ENCODE measurements at regions not wholly inside any gene's neighbourhood (a gene's known extent, or its start where the extent isn't known, plus 50 kb on each side); places are given as distances from the start of the nearest gene placed in this dataset.

DNA sequence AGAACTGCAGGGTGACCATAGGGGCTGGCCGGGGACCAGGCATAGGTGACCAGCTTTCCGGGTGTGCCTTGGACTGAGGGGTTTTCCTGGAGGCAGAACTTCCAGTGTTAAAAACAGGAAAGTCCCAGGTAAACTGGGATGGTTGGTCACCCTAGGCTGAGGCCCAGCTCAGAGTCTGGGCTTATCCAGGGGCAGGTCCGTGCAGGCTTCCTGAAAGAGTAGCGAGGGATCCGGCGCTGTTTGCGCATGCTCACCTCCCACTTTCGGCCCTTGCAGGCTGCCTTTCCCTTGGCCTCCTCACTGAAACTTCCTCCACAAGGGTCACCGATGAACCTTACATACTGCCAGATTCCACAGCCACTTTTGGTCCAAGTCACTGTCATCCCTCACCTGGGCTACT, 119.8 kb upstream of the PLET1 start:
- Histone ChIP-seq H3K4me1 (ENCODE audit: insufficient read depth, low read length) (no peaks in the 10 kb centered on the region), H3K36me3 (ENCODE audit: insufficient read depth, low read depth, low read length) (no peaks in the 10 kb centered on the region), H3K9ac (ENCODE audit: low read depth, low read length) (no peak overlapping the region), H3K27ac (ENCODE audit: low read length) (no peak overlapping the region), H3K9me3 (ENCODE audit: insufficient read depth, low read depth, low read length) (no peaks in the 10 kb centered on the region), H3K27me3 (ENCODE audit: insufficient read depth, low read length) (no peaks in the 10 kb centered on the region), H3K4me3 (ENCODE audit: low read length) (no peak overlapping the region)

DNA sequence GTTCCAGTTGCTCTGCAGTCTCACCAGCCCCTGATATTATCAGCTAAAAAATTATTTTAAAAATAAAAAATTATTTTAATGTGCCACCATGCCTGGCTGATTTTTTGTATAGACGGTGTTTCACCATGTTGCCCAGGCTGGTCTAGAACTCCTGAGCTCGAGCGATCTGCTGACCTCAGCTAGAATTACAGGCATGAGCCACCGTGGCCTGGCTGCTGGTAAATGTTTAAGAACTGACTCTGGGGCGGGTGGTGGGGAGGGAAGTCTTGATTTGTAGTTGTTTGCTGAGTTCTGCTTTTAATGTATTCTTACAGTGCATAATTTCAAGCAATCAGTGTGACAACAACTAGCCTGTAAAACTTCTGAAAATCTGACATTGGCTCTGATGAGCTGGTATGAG, 120.9 kb upstream of the PLET1 start:
- Histone ChIP-seq H3K27ac (ENCODE audit: low read length) (no peak overlapping the region), H3K36me3 (ENCODE audit: insufficient read depth, low read depth, low read length) (no peaks in the 10 kb centered on the region), H3K4me1 (ENCODE audit: insufficient read depth, low read length) (no peaks in the 10 kb centered on the region), H3K4me3 (ENCODE audit: low read length) (no peak overlapping the region), H3K27me3 (ENCODE audit: insufficient read depth, low read length) (no peaks in the 10 kb centered on the region), H3K9ac (ENCODE audit: low read depth, low read length) (no peak overlapping the region), H3K9me3 (ENCODE audit: insufficient read depth, low read depth, low read length) (no peaks in the 10 kb centered on the region)

DNA sequence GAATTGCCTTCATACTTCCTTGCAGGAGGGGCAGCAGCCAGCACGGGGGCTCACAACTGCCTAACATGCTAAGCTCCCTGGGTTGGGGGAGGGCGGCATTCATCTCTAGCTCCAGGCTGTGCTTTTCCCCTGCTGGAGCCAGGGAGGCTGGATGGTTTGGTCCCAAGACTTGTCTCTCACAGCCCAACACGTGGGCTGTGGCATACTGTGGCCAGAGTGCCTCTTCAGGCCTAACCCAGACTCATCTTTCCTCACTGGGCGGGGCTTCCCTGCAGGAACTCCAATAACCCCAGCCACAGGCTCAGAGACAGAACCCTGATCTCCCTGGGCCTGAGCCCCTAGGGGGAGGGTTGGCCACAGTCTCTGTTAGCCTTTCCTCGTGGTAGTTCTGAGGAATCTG, 121.9 kb upstream of the PLET1 start:
- Histone ChIP-seq H3K4me3 (ENCODE audit: low read length) (no peak overlapping the region), H3K9me3 (ENCODE audit: insufficient read depth, low read depth, low read length) (no peaks in the 10 kb centered on the region), H3K9ac (ENCODE audit: low read depth, low read length) (no peak overlapping the region), H3K27ac (ENCODE audit: low read length) (no peak overlapping the region), H3K36me3 (ENCODE audit: insufficient read depth, low read depth, low read length) (no peaks in the 10 kb centered on the region), H3K4me1 (ENCODE audit: insufficient read depth, low read length) (no peaks in the 10 kb centered on the region), H3K27me3 (ENCODE audit: insufficient read depth, low read length) (no peaks in the 10 kb centered on the region)

DNA sequence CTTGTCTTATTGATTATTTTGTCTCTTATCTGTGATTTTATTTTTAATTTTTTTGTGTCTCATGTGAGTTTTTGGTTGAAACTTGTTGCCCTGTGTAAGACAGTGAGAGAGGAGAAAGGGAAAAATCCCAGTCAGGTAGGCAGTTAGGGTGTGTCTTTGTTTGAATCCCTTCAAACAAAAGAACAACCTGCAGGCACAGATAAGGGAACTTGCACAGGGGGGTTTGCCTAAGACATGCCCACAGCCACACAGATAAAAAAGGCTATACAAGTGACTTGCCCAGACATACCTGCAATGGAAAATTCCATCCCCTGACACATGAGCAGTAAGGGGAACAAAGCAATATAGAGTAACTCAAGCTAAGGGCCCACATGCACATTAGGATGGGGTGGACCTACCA, 127.8 kb upstream of the PLET1 start:
- Histone ChIP-seq H3K9ac (ENCODE audit: low read depth, low read length) (no peak overlapping the region), H3K4me3 (ENCODE audit: low read length) (no peak overlapping the region), H3K36me3 (ENCODE audit: insufficient read depth, low read depth, low read length) (no peaks in the 10 kb centered on the region), H3K9me3 (ENCODE audit: insufficient read depth, low read depth, low read length) (peaks cover 10% of the 10 kb centered on the region; the same call in 1 of the 2 replicates), H3K27ac (ENCODE audit: low read length) (no peak overlapping the region), H3K4me1 (ENCODE audit: insufficient read depth, low read length) (no peaks in the 10 kb centered on the region), H3K27me3 (ENCODE audit: insufficient read depth, low read length) (no peaks in the 10 kb centered on the region)

DNA sequence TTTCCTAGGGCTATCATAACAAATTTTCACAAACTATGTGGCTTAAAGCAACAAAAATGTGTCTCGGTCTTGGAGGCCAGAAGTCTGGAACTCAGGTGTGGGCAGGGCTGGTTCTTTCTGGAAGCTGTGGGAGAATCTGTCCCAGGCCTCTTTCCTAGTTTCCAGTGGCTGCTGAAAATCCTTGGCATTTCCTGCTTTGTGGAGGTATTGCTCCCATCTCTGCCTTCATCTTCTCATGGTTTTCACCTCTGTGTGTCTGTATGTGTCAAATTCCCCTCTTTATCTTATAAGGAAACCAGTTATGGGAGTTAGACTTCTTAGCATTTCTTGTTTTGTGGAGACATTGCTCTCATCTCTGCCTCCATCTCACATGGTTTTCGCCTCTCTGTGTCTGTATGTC, 130.4 kb upstream of the PLET1 start:
- H3K36me3 ChIP-seq (ENCODE audit: insufficient read depth, low read depth, low read length): no peaks in the 10 kb centered on the region

DNA sequence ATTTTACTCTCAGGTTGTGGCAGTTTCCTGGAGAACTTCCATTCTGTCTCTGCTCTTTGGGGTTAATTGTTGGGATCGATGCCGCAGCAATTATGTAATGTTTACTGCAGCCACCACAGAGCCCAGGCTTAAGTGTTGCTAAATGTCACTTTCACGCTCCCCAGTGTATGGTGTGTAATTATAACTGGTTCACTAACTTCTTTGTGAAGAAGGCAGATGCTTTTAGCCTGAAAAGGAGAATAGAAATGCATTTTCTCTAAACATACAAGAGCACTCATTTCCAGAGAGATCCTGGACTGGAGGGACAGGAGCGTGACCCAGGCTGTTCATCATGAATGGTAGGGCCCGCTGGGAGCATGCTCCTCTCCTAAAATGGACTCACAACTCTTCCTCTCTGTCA, 132.2 kb upstream of the PLET1 start:
- Histone ChIP-seq H3K9me3 (ENCODE audit: insufficient read depth, low read depth, low read length) (peaks cover 10% of the 10 kb centered on the region; the same call in 1 of the 2 replicates), H3K27me3 (ENCODE audit: insufficient read depth, low read length) (no peaks in the 10 kb centered on the region), H3K36me3 (ENCODE audit: insufficient read depth, low read depth, low read length) (no peaks in the 10 kb centered on the region), H3K4me3 (ENCODE audit: low read length) (no peak overlapping the region), H3K9ac (ENCODE audit: low read depth, low read length) (no peak overlapping the region), H3K4me1 (ENCODE audit: insufficient read depth, low read length) (no peaks in the 10 kb centered on the region), H3K27ac (ENCODE audit: low read length) (no peak overlapping the region)

More for the DNA sequence above, 130.4 kb upstream of the PLET1 start:
- H3K27ac ChIP-seq (ENCODE audit: low read length): no peak overlapping the region
- H3K9ac ChIP-seq (ENCODE audit: low read depth, low read length): no peak overlapping the region
- H3K27me3 ChIP-seq (ENCODE audit: insufficient read depth, low read length): no peaks in the 10 kb centered on the region
- no peak overlapping the region for H3K4me3 ChIP-seq (ENCODE audit: low read length)
- H3K9me3 ChIP-seq (ENCODE audit: insufficient read depth, low read depth, low read length): peaks cover 10% of the 10 kb centered on the region; the same call in 1 of the 2 replicates
- H3K4me1 ChIP-seq (ENCODE audit: insufficient read depth, low read length): no peaks in the 10 kb centered on the region

DNA sequence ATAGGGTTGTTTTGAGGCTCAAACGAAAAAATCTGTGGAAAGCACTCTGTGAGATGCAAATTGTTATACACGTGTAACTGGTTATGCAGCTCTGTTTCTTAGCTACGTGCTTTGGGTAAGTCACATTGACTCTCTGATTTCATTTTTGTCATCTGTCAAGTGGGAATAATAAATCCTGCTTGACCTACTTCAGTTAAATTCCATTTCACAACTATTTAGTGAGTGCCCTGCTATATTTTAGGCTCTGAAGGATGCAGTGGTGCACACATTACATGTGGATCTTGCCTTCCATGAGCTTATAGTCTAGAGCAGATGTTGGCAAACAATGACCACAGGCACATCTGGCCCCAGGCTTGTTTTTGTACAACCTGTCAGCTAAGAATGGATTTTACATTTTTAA, 133.6 kb upstream of the PLET1 start:
- Histone ChIP-seq H3K27me3 (ENCODE audit: insufficient read depth, low read length) (no peaks in the 10 kb centered on the region), H3K9ac (ENCODE audit: low read depth, low read length) (no peak overlapping the region), H3K4me1 (ENCODE audit: insufficient read depth, low read length) (no peaks in the 10 kb centered on the region), H3K9me3 (ENCODE audit: insufficient read depth, low read depth, low read length) (no peaks in the 10 kb centered on the region), H3K27ac (ENCODE audit: low read length) (no peak overlapping the region), H3K36me3 (ENCODE audit: insufficient read depth, low read depth, low read length) (no peaks in the 10 kb centered on the region), H3K4me3 (ENCODE audit: low read length) (no peak overlapping the region)

DNA sequence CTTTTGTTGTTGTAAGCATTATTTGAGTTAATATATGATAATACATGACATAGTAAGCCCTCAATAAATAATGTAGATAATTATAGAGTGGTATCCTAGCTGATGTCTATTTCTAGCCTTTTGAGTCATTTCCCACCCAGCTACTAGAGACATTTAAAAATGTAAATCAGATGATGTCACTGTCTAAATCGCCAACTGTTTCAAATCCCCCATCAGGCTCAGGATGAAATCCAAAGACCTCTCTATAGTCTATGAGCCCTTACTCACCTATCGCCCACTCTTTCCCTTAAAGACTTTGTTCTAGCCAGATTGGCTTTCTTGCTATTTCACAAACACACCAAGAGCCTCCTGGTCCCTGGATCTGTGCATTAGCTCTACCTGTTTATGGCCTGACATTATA, 135.4 kb upstream of the PLET1 start:
- H3K9ac ChIP-seq (ENCODE audit: low read depth, low read length): no peak overlapping the region
- no peaks in the 10 kb centered on the region for H3K4me1 ChIP-seq (ENCODE audit: insufficient read depth, low read length)
- H3K27me3 ChIP-seq (ENCODE audit: insufficient read depth, low read length): no peaks in the 10 kb centered on the region

DNA sequence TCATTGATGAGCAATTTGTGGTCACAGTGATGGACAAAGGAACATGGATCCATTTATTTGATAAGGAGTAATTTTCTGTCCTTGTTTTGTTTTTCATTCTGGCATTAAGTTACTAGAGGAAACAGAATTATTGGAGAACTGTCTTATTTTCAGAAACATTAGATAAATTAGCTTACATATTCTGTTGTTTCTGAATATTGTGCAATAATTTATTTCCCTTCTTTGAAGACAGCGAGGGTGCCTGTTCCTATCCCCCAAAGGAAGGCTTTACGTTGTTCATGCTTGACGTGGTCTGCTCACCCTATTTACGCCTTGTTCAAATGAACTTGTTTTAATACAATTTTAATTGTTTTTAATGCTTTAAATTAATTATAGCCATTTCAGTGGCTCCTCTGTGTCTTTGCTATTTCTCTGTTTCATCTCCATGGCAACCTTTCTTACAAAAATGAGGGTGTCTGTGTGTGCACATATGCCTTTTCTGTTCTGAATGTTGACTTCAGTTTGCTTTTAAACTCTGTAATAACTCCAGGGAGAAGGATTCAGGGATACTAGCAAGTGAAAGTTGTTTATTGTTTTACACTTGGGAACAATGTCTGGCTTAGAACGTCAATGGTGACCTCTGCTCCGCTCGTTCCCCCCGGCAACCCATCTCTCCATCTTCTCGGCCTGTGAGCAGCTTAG, 138.3 kb upstream of the PLET1 start:
- no peak overlapping the region for H3K9ac ChIP-seq (ENCODE audit: low read depth, low read length)
- H3K9me3 ChIP-seq (ENCODE audit: insufficient read depth, low read depth, low read length): no peaks in the 10 kb centered on the region
- no peaks in the 10 kb centered on the region for H3K27me3 ChIP-seq (ENCODE audit: insufficient read depth, low read length)
- H3K36me3 ChIP-seq (ENCODE audit: insufficient read depth, low read depth, low read length): no peaks in the 10 kb centered on the region
- no peak overlapping the region for H3K27ac ChIP-seq (ENCODE audit: low read length)
- H3K4me3 ChIP-seq (ENCODE audit: low read length): no peak overlapping the region
- no peaks in the 10 kb centered on the region; the same call in 1 of the 2 replicates for H3K4me1 ChIP-seq (ENCODE audit: insufficient read depth, low read length)

More for the DNA sequence above, 135.4 kb upstream of the PLET1 start:
- no peak overlapping the region for H3K4me3 ChIP-seq (ENCODE audit: low read length)
- H3K36me3 ChIP-seq (ENCODE audit: insufficient read depth, low read depth, low read length): no peaks in the 10 kb centered on the region
- no peaks in the 10 kb centered on the region for H3K9me3 ChIP-seq (ENCODE audit: insufficient read depth, low read depth, low read length)
- H3K27ac ChIP-seq (ENCODE audit: low read length): no peak overlapping the region

DNA sequence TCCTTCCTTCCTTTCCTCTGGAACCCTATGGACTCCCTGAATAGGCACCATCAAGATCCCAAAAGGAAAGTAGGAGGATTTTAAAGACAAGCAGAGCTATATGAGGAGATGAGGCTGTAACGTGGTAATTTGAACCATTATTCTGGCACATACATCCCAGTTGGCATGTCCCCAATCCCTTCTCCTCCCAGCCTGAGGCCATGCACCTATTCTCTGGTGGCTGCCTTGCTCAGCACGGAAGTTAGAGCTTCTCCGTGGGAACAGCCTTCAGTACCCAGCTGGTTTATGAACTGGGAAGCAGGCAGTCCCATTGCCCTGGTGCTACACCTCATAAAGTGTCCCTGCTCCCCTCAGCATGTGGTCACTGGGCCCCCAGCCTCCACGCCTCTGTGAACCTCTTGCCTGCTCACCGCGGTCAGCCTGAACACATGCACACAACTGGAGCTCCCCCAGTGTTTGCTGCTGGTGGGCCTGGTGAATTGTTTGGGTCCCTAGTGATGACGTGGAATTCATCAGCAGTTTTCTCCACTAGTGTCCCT, 139.9 kb upstream of the PLET1 start:
- no peaks in the 10 kb centered on the region; the same call in 1 of the 2 replicates for H3K4me1 ChIP-seq (ENCODE audit: insufficient read depth, low read length)
- no peak overlapping the region for H3K4me3 ChIP-seq (ENCODE audit: low read length)
- no peaks in the 10 kb centered on the region for H3K9me3 ChIP-seq (ENCODE audit: insufficient read depth, low read depth, low read length)
- H3K9ac ChIP-seq (ENCODE audit: low read depth, low read length): no peak overlapping the region
- no peaks in the 10 kb centered on the region for H3K27me3 ChIP-seq (ENCODE audit: insufficient read depth, low read length)
- H3K36me3 ChIP-seq (ENCODE audit: insufficient read depth, low read depth, low read length): no peaks in the 10 kb centered on the region
- no peak overlapping the region for H3K27ac ChIP-seq (ENCODE audit: low read length)

DNA sequence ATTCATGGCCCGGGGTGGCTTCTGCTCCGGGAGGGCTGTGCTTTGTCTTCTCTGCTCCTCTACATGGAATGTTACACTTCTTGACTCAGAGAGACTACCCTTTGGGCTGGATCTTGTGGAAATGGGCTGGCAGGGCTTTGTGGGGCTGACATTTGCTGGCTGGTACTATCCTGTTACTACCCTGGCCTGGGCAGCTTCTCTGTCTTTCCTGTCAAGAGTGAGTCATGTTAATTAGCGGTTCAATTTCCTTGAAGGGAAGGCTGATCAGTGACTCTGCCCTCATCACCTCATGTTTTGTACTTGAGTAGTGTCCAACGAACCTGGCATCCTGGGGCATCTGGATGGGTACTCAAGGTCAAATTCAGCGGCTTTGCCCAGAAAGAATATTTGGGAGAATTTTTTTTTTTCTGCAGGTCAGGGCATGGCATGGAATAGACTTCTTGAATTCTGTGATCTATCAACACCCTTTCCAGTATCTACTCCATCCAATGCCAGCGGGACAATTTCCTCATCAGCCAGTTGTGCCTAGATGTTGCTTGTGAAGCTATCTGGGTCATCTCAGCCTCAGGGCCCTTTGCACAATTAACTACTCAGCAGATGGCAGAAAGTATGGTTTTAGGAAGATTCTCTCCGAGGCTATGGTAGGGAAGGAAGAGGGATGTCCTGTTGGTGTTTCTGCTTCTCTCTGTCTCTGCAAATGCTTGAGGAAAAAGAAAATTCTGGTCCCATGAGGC, 140.5 kb upstream of the PLET1 start:
- H3K27ac ChIP-seq (ENCODE audit: low read length): no peak overlapping the region
- no peaks in the 10 kb centered on the region for H3K27me3 ChIP-seq (ENCODE audit: insufficient read depth, low read length)
- no peaks in the 10 kb centered on the region for H3K36me3 ChIP-seq (ENCODE audit: insufficient read depth, low read depth, low read length)
- no peaks in the 10 kb centered on the region for H3K9me3 ChIP-seq (ENCODE audit: insufficient read depth, low read depth, low read length)
- H3K9ac ChIP-seq (ENCODE audit: low read depth, low read length): no peak overlapping the region
- H3K4me3 ChIP-seq (ENCODE audit: low read length): no peak overlapping the region
- no peaks in the 10 kb centered on the region; the same call in 1 of the 2 replicates for H3K4me1 ChIP-seq (ENCODE audit: insufficient read depth, low read length)

DNA sequence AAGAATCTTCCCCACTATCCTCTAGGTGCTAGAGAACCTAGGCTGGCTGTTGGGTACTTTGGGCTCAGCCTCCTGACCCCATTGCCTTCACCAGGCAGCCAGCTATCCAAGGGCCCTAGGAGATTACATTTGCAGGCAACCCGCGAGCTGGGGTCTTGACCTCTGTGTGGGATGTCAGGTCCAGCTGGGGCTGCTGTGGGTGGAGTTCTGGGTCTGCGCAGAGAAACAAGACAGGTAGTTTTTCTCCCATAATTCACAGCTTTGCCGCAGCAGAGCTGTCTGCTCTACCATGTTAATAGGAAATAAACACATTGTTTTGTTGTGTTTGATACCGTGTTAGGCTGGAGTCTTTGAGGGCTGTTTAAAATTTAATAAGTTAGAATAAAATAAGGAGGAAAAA, 142.8 kb upstream of the PLET1 start:
- peaks cover 3% of the 10 kb centered on the region; the same call in 1 of the 2 replicates for H3K4me1 ChIP-seq (ENCODE audit: insufficient read depth, low read length)
- H3K27ac ChIP-seq (ENCODE audit: low read length): no peak overlapping the region

More for the DNA sequence above, 142.8 kb upstream of the PLET1 start:
- Histone ChIP-seq H3K27me3 (ENCODE audit: insufficient read depth, low read length) (peaks cover 10% of the 10 kb centered on the region; the same call in 1 of the 2 replicates), H3K9ac (ENCODE audit: low read depth, low read length) (no peak overlapping the region), H3K9me3 (ENCODE audit: insufficient read depth, low read depth, low read length) (no peaks in the 10 kb centered on the region), H3K4me3 (ENCODE audit: low read length) (no peak overlapping the region), H3K36me3 (ENCODE audit: insufficient read depth, low read depth, low read length) (no peaks in the 10 kb centered on the region)

Data from iPS-20b (cell line).